ENCODE measurements at regions not wholly inside any gene's neighbourhood (a gene's known extent, or its start where the extent isn't known, plus 50 kb on each side); places are given as distances from the start of the nearest gene placed in this dataset.
"Not testable (repeated sequence)": the region's sequence is repeated elsewhere in the genome, so short reads cannot be mapped to it uniquely, and the experiment has no call there.

DNA sequence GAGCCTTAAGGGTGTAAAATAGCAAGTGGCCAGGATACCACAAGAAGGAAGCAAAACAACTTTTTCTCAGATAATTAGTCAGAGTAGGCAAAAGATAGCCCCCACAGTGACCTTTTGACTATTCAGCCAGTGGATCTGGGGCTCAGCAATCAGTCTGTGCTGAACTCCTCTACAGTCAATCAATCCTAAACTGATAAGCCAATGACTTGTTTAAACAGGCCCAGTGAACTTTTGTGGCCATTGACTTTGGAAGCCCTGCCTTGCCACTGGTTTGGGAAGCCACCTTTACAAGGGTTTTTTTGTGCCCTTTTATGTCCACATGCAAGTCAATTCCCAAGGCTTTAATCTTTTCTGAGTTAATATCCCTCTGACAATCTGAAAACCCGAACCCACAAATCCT is 1565.0 kb upstream of the WWC1 start:
- DNase-seq = no peak

DNA sequence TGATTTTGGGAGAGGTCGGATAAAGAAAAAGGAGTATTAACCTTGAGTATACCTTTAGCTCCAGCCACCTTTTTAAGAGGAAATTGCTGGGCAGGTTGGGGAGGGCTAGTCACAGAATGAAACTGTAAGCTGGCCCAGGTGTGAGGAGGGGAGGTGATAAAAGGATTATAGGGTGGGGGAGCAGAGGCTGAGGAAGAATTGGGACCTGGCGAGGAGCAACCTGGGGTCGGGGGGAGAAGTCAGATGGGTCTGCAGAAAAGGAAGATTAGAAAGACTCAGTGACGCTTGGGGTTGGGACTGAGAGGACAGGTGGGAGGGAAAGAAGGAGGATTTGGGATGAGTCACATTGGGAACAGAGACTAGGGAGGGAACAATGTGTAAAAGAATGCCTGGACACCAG is 1548.5 kb upstream of the WWC1 start:
- not testable (repeated sequence) for DNase-seq

DNA sequence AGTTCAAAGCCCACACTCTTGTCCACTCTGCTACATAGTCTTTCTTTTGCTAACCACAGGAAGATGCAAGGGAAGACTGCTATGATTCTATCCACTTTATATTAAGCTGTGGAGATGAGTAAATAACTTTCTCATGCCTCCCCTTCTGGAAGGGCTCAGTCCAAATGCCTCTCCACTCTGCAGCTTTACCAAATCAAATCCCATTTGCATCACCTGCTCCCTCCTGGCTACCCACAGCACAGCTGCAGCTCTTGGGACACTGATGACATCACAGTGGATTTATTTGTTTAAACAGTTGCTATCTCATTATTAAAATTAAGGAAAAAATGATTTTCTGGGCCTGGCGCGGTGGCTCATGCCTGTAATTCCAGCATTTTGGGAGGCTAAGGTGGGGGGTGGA is 1544.9 kb upstream of the WWC1 start:
- DNase-seq = no peak

DNA sequence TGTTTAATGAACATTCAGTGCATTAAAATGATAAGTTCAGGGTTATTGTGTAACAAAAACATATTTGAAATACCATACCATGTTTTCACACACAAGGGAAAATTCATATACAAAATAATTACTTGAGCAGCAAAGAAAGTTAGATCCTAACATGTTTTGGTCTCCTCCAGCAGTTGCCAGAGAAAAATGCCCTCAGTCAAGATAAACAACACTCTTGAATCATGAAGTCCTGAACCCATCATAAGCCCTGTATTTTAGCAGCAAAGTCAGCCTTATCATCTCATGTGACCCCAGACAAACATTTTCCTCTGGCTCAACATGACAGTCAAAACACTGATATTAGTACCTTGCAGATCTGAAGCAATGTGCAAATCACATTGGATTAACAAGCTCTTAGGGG is 1541.1 kb upstream of the WWC1 start:
- DNase-seq = no peak

DNA sequence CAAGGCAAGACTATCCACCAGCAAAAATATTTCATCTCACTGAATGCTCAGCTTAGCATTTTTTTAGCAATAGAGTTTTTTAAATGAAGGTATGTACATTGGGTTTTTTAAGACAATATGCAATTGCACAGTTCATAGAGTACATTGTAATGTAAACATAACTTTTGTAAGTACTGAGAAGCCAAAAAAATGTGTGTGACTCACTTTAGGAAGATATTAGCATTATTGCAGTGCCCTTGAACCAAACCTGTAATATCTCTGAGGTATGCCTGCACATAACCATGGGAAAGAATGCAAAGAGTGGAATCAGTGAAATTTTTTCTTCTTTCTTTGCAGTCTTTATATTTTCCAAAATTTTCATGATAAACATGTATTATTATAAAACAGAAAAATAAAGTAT is 1533.3 kb upstream of the WWC1 start:
- DNase-seq = no peak

DNA sequence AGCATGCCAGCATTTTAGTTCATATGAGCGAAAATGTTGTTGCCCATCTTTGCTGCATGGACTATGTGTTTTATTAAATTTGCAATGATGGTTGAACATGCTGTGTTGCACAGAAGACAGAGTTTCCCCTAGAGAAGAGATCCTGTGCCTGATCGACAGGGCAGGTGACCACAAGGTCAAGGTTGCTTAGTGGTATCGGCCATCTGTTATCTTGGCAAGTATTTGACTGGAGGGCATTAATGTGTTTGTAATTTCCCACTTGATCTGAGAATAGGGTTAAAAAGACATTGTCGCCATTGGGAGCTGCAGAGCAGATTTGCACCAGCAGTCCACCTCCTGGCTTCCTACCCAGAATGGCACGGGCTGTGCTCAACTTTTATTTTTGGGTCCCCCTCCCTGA is 1523.6 kb upstream of the WWC1 start:
- no peak for DNase-seq

DNA sequence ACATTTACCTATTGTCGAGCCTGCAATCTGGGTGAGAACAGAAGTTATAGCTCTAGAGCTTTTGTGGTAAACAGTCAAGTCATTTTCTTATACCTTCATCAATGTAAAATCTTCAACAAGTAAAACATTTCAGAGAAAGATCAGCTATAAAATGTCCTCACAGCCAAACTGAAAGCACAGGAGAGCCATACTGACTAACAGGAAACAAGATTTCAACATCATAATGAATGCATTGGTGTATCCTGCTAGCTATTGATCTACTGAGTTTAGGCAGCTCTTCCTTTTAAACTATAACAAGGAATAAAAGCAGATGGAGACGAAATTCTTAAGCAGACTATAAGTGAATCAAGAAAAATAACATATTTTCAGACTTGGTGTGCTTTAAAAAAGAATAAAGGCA is 1522.9 kb upstream of the WWC1 start:
- DNase-seq = no peak

DNA sequence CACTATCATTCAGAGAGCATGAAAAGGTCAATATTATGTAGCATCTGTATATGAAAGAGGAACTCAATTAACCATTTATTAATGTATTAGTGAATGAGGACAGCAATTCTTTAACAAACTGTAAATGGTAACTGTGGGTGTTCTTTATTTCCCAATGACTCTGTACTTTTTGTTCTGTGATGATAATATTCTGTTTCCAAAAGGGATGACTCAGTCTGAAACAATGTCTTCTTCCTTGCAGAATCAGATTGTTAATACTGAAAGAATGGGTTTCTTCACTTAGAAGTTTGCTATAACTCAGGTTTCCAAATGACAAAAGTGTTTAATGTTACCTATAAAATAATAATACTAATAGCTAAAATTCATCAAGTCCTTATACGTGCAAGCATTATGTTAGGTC is 1518.7 kb upstream of the WWC1 start:
- DNase-seq = no peak

DNA sequence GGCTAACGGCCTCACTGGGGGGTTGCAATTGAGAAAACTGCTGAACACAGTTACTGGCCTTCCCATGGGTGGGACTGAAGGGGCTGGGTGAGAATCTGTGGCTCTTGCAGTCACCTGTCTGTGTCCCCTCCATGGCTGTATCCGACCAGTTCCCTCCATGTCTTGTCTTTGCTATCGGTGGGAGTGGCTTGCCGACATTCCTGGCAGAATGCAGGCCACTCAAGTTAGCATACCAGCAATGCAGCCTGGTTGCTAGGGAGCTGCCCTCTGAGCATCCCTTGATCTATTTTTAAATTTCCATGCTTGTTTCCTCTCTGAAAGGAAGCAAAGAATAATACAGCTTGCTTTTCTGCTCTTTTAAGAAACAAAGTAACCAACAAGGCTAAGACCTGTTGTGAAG is 1509.7 kb upstream of the WWC1 start:
- peak; percentile 85 for DNase-seq

DNA sequence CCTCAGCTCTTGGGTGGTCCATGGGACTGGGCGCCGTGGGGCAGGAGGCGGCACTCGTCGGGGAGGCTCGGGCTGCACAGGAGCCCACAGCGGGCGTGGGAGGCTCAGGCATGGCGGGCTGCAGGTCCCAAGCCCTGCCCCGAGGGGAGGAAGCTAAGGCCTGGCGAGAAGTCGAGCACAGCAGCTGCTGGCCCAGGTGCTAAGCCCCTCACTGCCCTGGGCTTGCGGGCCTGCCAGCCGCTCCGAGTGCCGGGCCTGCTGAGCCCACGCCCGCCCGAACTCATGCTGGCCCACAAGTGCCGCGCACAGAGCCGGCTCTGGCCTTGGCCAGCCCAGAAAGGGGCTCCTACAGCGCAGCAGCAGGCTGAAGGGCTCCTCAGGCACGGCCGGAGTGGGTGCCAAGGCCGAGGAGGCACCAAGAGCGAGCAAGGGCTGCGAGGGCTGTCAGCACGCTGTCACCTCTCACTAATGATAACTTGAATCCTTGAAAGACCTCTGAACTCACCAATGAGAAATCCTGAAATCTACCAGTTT is 1506.8 kb upstream of the WWC1 start:
- no peak for DNase-seq

DNA sequence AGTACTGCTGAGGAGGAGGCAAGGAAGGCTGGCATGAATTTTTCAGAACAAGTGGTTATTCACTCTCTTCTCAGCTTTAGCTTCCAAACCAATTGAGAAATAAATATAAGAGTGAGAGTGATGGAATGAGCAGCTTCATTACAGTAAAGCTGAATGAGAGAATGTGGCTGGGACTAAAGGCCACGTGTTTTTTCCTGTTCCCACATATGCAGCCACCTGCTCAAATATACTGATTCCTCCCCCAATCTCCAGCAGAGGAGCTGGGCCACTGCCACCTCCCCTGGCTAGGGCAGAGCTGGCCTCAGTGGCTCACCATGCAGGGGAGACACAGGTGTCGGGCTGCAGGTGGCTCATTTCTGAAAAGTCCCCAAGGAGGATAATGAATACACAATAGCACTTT is 1505.3 kb upstream of the WWC1 start:
- DNase-seq = no peak

DNA sequence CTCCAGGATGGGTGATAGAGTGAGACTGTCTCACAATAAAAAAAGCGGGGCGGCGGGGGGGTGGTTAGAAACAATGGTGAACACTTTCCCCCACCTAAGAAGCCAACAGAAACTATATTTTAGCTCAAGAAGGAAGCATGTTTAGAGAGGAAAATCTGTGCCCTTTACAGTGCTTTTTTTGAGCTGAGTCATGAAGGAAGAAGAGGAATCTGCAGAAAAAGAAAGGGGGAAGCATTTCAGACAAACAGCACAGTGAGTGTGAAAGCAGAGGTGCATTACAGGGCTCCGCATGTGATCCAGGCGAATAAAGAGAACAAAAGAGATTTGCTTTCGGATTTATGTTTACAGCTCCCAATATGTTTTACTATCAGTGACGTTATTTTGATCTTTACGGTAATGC is 1504.6 kb upstream of the WWC1 start:
- DNase-seq = no peak

DNA sequence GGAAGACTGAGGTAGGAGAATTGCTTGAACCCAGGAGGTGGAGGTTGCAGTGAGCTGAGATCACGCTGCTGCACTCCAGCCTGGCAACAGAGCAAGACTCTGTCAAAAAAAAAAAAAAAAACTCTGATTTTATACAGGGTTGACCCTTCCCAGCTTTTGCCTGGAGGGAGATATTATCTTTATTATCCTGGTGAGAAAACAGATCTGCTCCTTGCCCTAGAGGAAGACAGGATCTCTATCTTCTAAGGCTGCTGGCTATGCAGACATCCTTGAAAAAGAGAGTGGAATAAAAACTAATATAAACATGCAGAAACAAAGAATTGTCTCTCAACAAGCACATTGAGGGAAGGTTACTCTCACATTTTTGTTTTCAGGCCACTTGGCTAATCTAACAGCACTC is 1503.4 kb upstream of the WWC1 start:
- DNase-seq = no peak

DNA sequence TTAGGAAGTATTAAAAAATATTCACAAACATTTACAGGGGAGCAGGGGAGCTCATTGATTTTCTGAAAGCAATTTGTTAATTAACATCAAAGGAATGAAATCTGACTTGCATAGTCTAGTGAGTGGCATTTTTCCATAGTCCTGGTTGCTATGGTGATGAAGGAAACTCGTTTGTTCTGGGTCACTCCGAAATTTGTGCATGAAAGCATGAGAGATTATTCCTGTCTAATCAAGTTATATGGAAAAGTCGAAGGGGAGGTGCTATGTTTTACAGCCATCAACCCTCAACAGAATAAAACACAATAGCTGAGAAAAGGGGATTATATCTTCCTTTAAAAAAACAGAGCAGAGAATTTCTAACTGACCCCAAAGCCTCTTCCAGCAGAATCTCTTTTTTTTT is 1495.7 kb upstream of the WWC1 start:
- DNase-seq = no peak

DNA sequence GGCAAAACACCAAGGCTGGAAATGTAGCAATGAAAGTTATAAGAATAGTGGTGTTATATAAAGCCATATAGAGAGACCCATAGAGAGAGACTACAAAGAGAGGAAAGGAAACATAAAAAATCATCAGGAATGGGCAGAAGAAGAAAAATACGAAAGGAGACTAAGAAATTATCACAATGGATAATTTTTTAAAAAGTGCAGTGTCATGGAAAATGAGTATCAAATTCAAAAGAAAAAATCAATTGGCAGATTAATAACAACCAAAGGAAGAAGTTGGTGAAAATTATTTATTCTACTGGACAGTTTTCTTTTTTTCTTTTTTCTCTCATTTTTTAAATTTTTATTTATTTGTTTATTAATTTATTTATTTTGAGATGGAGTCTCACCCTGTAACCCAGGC is 1488.4 kb upstream of the WWC1 start:
- no peak for DNase-seq

DNA sequence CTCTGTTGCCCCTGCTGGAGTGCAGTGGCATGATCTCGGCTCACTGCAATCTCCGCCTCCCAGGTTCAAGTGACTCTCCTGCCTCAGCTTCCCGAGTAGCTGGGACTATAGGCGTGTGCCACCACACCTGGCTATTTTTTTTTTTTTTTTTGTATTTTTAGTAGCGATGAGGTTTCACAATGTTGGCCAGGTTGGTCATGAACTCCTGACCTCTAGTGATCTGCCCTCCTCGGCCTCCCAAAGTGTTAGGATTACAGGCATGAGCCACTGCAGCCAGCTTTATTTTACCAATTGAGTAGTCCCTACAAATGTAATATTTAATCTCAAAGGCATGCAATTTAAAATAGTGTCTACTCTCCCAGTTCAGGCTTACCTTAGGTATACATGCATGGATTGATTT is 1487.2 kb upstream of the WWC1 start:
- not testable (repeated sequence) for DNase-seq

DNA sequence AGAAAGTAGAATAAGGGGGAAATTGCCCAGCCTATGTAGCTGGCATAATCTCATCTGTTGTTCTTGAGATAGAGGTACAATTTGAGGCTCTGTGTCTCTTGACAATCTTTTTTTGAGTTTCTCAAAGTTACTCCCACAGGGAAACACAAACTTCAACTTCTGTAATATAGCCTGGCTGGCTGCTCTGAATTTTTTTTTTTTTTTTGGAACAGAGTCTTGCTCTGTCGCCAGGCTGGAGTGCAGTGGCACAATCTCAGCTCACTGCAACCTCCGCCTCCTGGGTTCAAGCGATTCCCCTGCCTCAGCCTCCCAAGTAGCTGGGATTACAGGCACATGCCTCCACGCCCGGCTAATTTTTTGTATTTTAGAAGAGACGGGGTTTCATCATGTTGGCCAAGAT is 1486.8 kb upstream of the WWC1 start:
- DNase-seq = not testable (repeated sequence)

DNA sequence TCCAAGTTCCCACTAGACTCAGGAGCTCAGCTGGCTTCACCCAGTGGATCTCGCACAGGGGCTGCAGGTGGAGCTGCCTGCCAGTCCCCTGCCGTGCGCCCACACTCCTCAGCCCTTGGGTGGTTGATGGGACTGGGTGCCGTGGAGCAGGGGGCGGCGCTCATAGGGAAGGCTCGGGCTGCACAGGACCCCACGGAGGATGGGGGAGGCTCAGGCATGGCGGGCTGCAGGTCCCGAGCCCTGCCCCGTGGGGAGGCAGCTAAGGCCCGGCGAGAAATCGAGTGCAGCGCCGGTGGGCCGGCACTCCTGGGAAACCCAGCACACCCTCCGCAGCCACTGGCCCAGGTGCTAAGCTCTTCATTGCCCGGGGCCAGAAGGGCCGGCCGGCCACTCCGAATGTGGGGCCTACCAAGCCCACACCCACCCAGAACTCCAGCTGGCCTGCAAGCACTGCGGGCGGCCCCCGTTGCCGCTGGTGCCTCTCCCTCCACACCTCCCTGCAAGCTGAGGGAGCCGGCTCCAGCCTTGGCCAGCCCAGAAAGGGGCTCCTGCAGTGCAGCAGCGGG is 1481.3 kb upstream of the WWC1 start:
- not testable (repeated sequence) for DNase-seq

DNA sequence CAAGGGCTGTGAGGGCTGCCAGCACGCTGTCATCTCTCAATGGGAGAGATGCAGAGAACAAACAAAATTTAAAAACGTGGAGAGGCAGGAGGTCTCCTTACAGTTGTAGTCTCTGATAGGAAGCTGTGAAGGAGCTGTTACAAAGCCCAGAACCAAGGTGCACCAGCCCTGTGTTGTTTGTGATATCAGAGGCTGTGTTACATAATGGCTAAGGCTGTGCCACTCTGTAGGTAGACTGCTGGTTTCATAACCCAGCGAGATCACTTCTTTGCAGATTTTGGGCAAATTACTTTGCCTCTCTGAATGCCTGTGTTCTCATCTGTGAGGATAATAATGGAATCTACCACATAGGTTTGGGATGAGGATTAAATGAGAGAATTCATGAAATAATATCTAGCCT is 1480.7 kb upstream of the WWC1 start:
- no peak for DNase-seq

DNA sequence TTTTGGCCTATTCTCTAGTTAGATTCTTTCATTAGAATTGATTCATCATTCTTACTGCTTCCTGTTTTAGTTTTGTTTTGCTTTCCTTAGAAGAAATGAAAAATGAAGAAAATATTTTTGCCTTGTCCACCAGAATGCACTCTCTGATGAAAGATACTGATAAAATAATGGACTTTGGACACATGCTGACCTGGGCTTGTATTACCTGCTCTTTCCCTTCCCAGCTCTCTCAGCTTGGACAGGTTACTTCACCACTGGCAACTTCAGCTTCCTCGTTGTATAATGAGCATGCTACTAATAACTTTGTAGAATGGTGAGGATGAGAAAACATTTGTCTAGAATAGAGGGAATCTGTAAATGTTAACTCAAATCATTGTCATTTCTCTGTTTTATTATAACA is 1468.1 kb upstream of the WWC1 start:
- DNase-seq = no peak

DNA sequence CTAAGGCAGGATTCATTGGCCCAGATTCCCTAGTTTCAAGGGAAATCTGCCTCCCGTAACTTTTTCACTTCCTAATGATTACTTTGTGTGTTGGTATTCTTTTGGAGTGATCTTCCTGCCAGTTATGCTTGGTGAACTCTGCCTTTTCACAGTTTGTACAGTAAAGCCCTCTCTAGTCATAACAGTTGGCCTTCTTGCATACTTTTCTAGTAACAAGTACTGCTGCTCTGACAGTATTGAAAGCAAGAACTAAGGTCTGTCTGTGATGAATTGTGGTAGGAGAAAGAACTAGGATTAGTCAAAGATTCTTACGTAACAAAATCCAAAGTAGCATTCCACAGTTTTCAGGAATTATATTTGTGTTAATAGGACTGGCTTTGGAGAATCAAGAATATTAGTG is 1457.2 kb upstream of the WWC1 start:
- DNase-seq = no peak

DNA sequence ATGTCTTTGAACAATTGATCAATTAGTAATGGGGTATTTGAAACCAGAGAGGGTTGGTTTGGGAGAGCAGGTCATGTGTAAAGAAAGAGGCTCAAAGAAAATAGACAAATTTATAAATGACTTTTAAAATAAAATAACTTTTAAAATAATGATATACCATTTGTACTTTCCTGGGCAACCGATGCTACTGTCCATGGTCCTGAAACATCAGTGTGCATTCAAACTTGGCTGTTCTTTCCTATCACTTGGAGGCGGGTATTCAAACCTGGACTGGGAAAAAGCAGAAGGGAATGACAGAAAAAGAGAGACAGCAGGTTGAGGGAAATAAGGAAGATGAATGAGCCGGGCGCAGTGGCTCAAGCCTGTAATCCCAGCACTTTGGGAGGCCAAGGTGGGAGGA is 1446.4 kb upstream of the WWC1 start:
- no peak for DNase-seq

DNA sequence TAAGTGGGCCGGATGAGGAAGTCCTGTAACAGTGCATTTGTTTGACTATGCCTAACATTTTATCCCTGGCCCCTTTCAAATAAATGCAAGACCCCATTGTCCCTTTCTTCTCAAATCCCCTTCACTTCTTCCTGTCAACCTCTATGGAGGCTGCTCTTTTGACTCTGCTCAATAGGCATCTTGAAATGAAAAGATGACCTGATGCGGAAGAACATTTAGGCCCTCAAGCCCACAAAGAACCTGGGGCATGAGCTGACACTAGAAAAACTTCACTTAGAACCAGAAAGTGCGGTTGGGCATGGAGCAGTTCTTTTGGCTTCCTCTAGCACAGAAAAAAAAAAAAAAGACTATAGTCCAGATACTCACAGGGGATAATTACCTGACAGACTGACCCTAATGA is 1434.7 kb upstream of the WWC1 start:
- no peak for DNase-seq

DNA sequence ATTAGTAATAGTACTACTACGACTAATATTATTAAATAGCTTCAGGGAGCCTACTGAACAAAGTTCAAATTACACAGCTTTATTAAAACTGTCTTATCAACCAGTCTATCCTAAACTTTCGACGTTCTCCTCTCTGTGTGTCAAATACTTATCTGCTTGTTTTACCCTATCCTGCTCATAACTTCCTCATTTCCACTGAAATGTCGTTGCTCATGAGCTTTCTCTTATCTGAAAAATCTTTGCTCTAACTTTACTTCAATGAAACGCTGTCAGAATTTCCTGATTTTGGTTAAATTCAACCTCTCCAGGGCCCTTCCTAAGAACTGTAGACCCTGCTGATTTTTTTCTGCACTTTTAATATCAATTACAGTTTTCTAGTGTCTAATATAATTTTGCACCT is 1431.0 kb upstream of the WWC1 start:
- no peak for DNase-seq

DNA sequence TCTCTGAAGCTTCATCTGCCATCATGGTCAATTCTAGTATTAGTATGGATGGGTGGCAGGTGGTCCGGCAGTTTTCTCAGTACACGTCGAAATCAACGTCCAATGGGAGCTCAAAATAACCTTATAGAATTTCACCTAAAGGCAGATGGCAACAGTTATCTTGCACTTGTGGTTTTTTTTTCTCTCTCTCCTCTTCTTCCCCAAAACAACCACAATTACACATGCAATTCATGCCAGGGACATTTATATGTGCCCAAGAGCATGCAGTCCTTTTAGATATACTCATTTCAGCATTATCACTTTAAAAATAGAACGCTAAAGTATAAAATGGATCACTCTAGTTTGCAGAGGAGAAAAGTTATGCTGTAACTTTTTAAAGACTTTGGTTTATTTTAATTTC is 1428.9 kb upstream of the WWC1 start:
- DNase-seq = no peak

DNA sequence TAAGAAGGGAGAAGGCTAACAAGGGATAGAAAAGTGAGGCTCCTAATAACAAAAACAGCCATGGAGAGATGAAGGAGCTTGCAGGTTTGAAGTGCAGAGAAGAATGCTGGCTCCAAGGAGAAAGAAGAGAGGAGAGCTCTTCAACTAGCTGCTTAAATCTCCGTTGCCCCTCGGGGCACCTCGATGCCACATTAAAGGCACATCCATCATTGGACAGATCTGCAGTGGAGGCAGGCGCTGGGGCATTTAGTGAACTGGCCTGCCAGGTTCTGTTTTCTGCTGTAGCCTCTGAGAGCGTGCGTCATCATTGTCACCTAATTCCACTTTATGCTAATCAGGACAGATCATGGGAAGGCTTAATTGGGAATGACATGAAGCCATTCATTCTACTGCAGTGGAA is 1426.2 kb upstream of the WWC1 start:
- DNase-seq = peak; percentile 52

Measured in islet precursor cell (in vitro differentiated cells).